Suprapubic skin (tissue), 4 donors: ENCODE measurements at regions not wholly inside any gene's neighbourhood (a gene's known extent, or its start where the extent isn't known, plus 50 kb on each side); places are given as distances from the start of the nearest gene placed in this dataset.

Source experiments
- CTCF ChIP-seq, 2 donors: fragments of 200-600 bp in 1 of 2; fragments of 450-650 bp in 1 of 2; sonication (generic) in 1 of 2; IDR thresholded peaks; one replicate each; pipeline ENCODE4 v1.5.1; 2016 to 2019; ENCODE audit warnings: antibody characterized with exemption in 2 of 2, mild to moderate bottlenecking in 1 of 2, moderate library complexity in 1 of 2
- EP300 ChIP-seq: sonication (generic); formaldehyde crosslinking; IDR thresholded peaks from one replicate; pipeline ENCODE4 v1.6.1; 2017; ENCODE audit warnings: antibody characterized with exemption
- POLR2A ChIP-seq, 2 donors: fragments of 450-650 bp; IDR thresholded peaks; one replicate each; pipeline ENCODE4 v1.6.1; 2017; ENCODE audit warnings: antibody characterized with exemption in 2 of 2, mild to moderate bottlenecking in 2 of 2, moderate library complexity in 2 of 2
- POLR2AphosphoS5 ChIP-seq, 3 donors: sonication (generic); formaldehyde crosslinking; IDR thresholded peaks; one replicate each; pipeline ENCODE4 v1.6.1; 2017; ENCODE audit warnings: antibody characterized with exemption in 3 of 3

GRCh38 chr18:65398347-65399075 lies 352.3 kb upstream of the CDH7 start:
- no peak for TF ChIP-seq CTCF (IDR thresholded peaks at IDR 0.05)
- no peak for TF ChIP-seq POLR2A (IDR thresholded peaks at IDR 0.05)
- TF ChIP-seq POLR2AphosphoS5 (IDR thresholded peaks at IDR 0.05): no peak
- no peak for TF ChIP-seq EP300
